SK-N-SH treated with all-trans-retinoic acid at 6 μM for 48 hours (cell line): ENCODE measurements at regions not wholly inside any gene's neighbourhood (a gene's known extent, or its start where the extent isn't known, plus 50 kb on each side); places are given as distances from the start of the nearest gene placed in this dataset.

Experiments
- ATAC-seq: fragments of 200-7000 bp; cut with Tn5 transposase; 3 replicates; pipeline ENCODE4 v1.9.1; 2020; ENCODE audit warnings: mild to moderate bottlenecking, moderate library complexity
- ARNTL ChIP-seq: fragments of 450-650 bp; formaldehyde crosslinking; IDR thresholded peaks from 2 replicates; pipeline ENCODE4 v1.5.0; 2020; ENCODE audit warnings: low read depth, mild to moderate bottlenecking, moderate library complexity, borderline replicate concordance
- BACH2 ChIP-seq: fragments of 250-450 bp; sonication (Bioruptor Pico); IDR thresholded peaks from 2 replicates; pipeline ENCODE4 v1.9.0; 2021; ENCODE audit warnings: mild to moderate bottlenecking, borderline replicate concordance
- CSDC2 ChIP-seq: fragments of 250-450 bp; sonication (Bioruptor Pico); IDR thresholded peaks from 2 replicates; pipeline ENCODE4 v1.5.0; 2020; ENCODE audit warnings: mild to moderate bottlenecking, moderate library complexity
- ESRRG ChIP-seq: fragments of 250-450 bp; sonication (Bioruptor Pico); IDR thresholded peaks from 2 replicates; pipeline ENCODE4 v1.6.1; 2021; ENCODE audit warnings: mild to moderate bottlenecking
- ISL1 ChIP-seq: fragments of 250-450 bp; sonication (Bioruptor Pico); IDR thresholded peaks from 2 replicates; pipeline ENCODE4 v2.1.2; 2022; ENCODE audit warnings: mild to moderate bottlenecking, moderate library complexity
- OSR1 ChIP-seq: fragments of 250-450 bp; sonication (Bioruptor Pico); IDR thresholded peaks from 2 replicates; pipeline ENCODE4 v1.8.0; 2022; ENCODE audit warnings: moderate library complexity, mild to moderate bottlenecking, inconsistent platforms
- POU6F1 ChIP-seq: fragments of 250-450 bp; sonication (Bioruptor Pico); IDR thresholded peaks from 2 replicates; pipeline ENCODE4 v1.8.0; 2021; ENCODE audit warnings: low read depth, mild to moderate bottlenecking, moderate library complexity, borderline replicate concordance
- PPARA ChIP-seq: fragments of 250-450 bp; sonication (Bioruptor Pico); IDR thresholded peaks from 2 replicates; pipeline ENCODE4 v1.5.0; 2020; ENCODE audit warnings: mild to moderate bottlenecking, borderline replicate concordance
- TCF4 ChIP-seq: fragments of 250-450 bp; sonication (Bioruptor Pico); IDR thresholded peaks from 2 replicates; pipeline ENCODE4 v1.8.0; 2021; ENCODE audit warnings: mild to moderate bottlenecking, moderate library complexity, borderline replicate concordance
- TOX ChIP-seq: fragments of 250-450 bp; sonication (Bioruptor Pico); IDR thresholded peaks from 2 replicates; pipeline ENCODE4 v1.8.0; 2021; ENCODE audit warnings: mild to moderate bottlenecking, moderate library complexity, borderline replicate concordance
- ZC3H10 ChIP-seq: fragments of 250-450 bp; sonication (Bioruptor Pico); IDR thresholded peaks from 2 replicates; pipeline ENCODE4 v1.5.1; 2021; ENCODE audit warnings: mild to moderate bottlenecking, moderate library complexity
- ZFP3 ChIP-seq: fragments of 250-450 bp; sonication (Bioruptor Pico); IDR thresholded peaks from 2 replicates; pipeline ENCODE4 v1.5.0; 2020; ENCODE audit warnings: mild to moderate bottlenecking, moderate library complexity
- ZFP30 ChIP-seq: fragments of 450-650 bp; formaldehyde crosslinking; IDR thresholded peaks from 2 replicates; pipeline ENCODE4 v1.5.0; 2022; ENCODE audit warnings: mild to moderate bottlenecking, moderate library complexity
- ZNF70 ChIP-seq: fragments of 450-650 bp; formaldehyde crosslinking; IDR thresholded peaks from 2 replicates; pipeline ENCODE4 v1.5.0; 2020; ENCODE audit warnings: mild to moderate bottlenecking, moderate library complexity
- ZNF8 ChIP-seq: fragments of 450-650 bp; formaldehyde crosslinking; IDR thresholded peaks from 2 replicates; pipeline ENCODE4 v1.5.0; 2020; ENCODE audit warnings: mild to moderate bottlenecking, moderate library complexity
- TF ChIP-seq, protein P1 (sequence below): fragments of 250-450 bp; sonication (Bioruptor Pico); IDR thresholded peaks from 2 replicates; pipeline ENCODE4 v1.5.1; 2020; ENCODE audit warnings: low read depth, mild to moderate bottlenecking, moderate library complexity
- TF ChIP-seq, protein P2 (sequence below): fragments of 250-450 bp; sonication (Bioruptor Pico); IDR thresholded peaks from 2 replicates; pipeline ENCODE4 v1.5.1; 2021; ENCODE audit warnings: mild to moderate bottlenecking, moderate library complexity
- TF ChIP-seq, protein P3 (sequence below): fragments of 250-450 bp; sonication (Bioruptor Pico); IDR thresholded peaks from 2 replicates; pipeline ENCODE4 v1.5.0; 2020; ENCODE audit warnings: mild to moderate bottlenecking, moderate library complexity

DNA sequence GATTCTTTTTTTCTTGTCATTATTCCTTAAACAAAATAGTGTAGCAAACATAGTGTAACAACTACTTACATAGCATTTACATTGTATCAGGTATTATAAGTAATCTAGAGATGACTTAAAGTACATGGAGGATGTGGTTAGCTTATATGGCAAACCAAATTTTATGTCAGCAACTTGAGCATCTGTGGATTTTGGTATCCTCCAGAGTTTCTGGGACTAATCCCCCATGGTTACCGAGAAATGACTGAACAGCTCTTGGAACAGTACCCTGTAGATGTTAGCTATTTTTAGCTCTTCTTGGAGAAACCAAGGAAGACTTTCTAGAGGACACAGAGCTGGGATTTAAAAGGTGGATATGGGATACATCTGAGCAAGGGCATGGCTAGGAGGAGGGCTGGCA is 157.6 kb upstream of the KLF4 start (continued):
- TF ChIP-seq, protein P1, sequence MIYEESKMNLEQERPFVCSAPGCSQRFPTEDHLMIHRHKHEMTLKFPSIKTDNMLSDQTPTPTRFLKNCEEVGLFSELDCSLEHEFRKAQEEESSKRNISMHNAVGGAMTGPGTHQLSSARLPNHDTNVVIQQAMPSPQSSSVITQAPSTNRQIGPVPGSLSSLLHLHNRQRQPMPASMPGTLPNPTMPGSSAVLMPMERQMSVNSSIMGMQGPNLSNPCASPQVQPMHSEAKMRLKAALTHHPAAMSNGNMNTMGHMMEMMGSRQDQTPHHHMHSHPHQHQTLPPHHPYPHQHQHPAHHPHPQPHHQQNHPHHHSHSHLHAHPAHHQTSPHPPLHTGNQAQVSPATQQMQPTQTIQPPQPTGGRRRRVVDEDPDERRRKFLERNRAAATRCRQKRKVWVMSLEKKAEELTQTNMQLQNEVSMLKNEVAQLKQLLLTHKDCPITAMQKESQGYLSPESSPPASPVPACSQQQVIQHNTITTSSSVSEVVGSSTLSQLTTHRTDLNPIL (CRISPR knock-in tag) = no peak
- TF ChIP-seq OSR1 (CRISPR knock-in tag) = no peak
- no peak for TF ChIP-seq ESRRG
- TF ChIP-seq ZC3H10 (CRISPR knock-in tag) = no peak
- TF ChIP-seq ZNF8 = no peak
- TF ChIP-seq, all 23 proteins: peak for 0

DNA sequence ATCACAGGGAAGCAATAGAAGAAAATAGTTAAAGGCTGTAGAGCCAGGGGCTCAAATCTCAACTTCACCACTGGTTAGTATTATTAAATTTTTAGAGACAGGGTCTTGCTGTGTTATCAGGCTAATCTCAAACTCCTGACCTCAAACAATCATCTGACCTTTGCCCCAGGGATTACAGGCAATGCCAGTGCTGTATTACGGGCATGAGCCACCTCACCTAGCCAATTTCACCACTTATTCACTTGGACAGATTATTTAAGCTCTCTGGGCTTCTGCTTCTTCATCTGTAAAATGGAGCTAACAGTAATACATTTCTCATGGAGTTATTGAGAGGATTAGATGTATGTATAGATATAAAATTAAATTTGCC is 155.9 kb upstream of the KLF4 start:
- TF ChIP-seq ZFP3 (CRISPR knock-in tag) (no peak), ZFP30 (no peak), ARNTL (CRISPR knock-in tag) (no peak), ZC3H10 (CRISPR knock-in tag) (no peak), CSDC2 (no peak), ZNF70 (CRISPR knock-in tag) (no peak), TCF4 (CRISPR knock-in tag) (no peak), BACH2 (CRISPR knock-in tag) (no peak), TOX (no peak), PPARA (CRISPR knock-in tag) (no peak), POU6F1 (CRISPR knock-in tag) (no peak)
- TF ChIP-seq, protein P2, sequence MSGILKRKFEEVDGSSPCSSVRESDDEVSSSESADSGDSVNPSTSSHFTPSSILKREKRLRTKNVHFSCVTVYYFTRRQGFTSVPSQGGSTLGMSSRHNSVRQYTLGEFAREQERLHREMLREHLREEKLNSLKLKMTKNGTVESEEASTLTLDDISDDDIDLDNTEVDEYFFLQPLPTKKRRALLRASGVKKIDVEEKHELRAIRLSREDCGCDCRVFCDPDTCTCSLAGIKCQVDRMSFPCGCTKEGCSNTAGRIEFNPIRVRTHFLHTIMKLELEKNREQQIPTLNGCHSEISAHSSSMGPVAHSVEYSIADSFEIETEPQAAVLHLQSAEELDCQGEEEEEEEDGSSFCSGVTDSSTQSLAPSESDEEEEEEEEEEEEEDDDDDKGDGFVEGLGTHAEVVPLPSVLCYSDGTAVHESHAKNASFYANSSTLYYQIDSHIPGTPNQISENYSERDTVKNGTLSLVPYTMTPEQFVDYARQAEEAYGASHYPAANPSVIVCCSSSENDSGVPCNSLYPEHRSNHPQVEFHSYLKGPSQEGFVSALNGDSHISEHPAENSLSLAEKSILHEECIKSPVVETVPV = no peak
- TF ChIP-seq, protein P3, sequence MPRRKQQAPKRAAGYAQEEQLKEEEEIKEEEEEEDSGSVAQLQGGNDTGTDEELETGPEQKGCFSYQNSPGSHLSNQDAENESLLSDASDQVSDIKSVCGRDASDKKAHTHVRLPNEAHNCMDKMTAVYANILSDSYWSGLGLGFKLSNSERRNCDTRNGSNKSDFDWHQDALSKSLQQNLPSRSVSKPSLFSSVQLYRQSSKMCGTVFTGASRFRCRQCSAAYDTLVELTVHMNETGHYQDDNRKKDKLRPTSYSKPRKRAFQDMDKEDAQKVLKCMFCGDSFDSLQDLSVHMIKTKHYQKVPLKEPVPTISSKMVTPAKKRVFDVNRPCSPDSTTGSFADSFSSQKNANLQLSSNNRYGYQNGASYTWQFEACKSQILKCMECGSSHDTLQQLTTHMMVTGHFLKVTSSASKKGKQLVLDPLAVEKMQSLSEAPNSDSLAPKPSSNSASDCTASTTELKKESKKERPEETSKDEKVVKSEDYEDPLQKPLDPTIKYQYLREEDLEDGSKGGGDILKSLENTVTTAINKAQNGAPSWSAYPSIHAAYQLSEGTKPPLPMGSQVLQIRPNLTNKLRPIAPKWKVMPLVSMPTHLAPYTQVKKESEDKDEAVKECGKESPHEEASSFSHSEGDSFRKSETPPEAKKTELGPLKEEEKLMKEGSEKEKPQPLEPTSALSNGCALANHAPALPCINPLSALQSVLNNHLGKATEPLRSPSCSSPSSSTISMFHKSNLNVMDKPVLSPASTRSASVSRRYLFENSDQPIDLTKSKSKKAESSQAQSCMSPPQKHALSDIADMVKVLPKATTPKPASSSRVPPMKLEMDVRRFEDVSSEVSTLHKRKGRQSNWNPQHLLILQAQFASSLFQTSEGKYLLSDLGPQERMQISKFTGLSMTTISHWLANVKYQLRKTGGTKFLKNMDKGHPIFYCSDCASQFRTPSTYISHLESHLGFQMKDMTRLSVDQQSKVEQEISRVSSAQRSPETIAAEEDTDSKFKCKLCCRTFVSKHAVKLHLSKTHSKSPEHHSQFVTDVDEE (CRISPR knock-in tag) = no peak
- TF ChIP-seq, protein P1 (CRISPR knock-in tag) = no peak
- ATAC-seq = no peak

DNA sequence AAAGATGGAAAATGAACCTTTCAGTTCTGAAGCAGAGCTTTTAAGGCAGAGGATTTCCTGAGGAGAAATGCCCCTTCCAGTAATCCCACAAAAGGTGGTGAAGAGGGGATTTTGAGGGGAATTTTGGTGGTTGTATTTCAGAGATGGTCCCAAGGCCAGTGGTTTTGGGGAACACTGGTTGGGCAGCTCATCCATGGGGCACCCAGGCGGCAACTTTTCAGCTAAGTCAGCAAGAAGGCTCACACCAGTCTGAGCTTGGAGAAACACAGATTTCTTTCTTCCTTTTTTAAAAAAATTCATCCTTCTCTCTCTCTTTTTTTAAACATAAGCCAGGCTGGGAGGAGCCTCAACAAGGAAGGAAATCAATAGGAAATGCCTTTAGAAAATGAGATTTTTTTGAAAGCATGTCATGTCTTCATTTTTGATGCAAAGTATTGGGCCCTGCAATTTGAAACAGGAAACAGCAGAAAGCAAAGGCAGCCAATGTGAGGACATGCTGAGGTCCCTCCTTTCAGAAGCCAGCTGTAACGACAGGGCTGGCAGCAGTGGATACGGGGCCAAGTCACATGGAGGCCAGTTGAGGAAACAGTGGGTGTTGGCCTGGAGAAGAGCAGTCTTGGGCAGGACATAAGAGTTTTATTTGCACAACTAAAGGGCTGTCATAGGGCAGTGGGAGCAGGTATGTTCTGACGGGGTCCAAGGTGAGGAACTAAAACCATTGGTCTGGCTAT is 155.3 kb upstream of the KLF4 start:
- TF ChIP-seq OSR1 (CRISPR knock-in tag) = no peak
- TF ChIP-seq ZNF70 (CRISPR knock-in tag) = no peak
- no peak for TF ChIP-seq TOX
- no peak for TF ChIP-seq POU6F1 (CRISPR knock-in tag)
- ATAC-seq = no peak

DNA sequence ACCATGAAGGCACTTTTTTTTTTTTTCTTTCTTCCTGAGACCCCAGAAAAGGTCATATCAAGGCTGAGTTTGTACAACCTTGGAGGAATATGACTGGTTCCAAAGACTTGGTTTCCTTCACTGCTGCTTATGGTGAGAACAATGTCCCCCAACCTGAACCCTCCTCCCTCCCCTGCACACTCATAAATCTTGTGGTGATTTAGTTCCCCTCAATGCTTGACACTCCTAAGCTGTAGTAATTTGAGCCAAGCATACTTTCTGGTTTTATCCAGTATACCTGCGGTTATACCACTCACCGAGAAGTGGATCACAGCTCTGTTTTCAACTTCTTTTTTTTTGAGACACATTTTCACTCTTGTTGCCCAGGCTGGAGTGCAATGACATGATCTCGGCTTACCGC is 149.9 kb upstream of the KLF4 start:
- ATAC-seq = no peak
- TF ChIP-seq, protein P3 (CRISPR knock-in tag) = no peak
- TF ChIP-seq, protein P2 = no peak
- TF ChIP-seq ZFP30 (no peak), ISL1 (CRISPR knock-in tag) (no peak), ZNF8 (no peak)
- TF ChIP-seq, protein P1 (CRISPR knock-in tag) = no peak
